Upper lobe of left lung (tissue), 6 donors: ENCODE measurements at regions not wholly inside any gene's neighbourhood (a gene's known extent, or its start where the extent isn't known, plus 50 kb on each side); places are given as distances from the start of the nearest gene placed in this dataset.

Source experiments
- ATAC-seq, 2 donors: fragments of 200-7000 bp; cut with Tn5 transposase; one replicate each; pipeline ENCODE4 v1.9.1; 2022; ENCODE audit warnings: mild to moderate bottlenecking in 2 of 2, moderate library complexity in 2 of 2; ENCODE audit not compliant: low FRiP score in 2 of 2
- DNase-seq, 2 donors: peaks; one replicate each; pipeline ENCODE4 v3.0.0-alpha.2; 2019 to 2020
- H3K27ac ChIP-seq, 4 donors: fragments of 200-600 bp; sonication (generic); one replicate each; pipeline ENCODE4 v1.5.1; 2016 to 2019
- H3K27me3 ChIP-seq, 4 donors: fragments of 200-600 bp; sonication (generic); one replicate each; pipeline ENCODE4 v1.5.1; 2017 to 2019
- H3K36me3 ChIP-seq, 4 donors: fragments of 200-600 bp; sonication (generic); one replicate each; pipeline ENCODE4 v1.5.1; 2016 to 2019
- H3K4me1 ChIP-seq, 4 donors: fragments of 200-600 bp; sonication (generic); one replicate each; pipeline ENCODE4 v1.5.1; 2018 to 2019
- H3K4me3 ChIP-seq, 4 donors: fragments of 200-600 bp; sonication (generic); one replicate each; pipeline ENCODE4 v1.5.1; 2017 to 2019; ENCODE audit warnings: mild to moderate bottlenecking in 2 of 4, moderate library complexity in 1 of 4
- H3K9me3 ChIP-seq, 4 donors: fragments of 200-600 bp; sonication (generic); one replicate each; pipeline ENCODE4 v1.5.1; 2018 to 2019
- CTCF ChIP-seq, 6 experiments: fragments of 450-650 bp in 4 of 6; fragments of 200-600 bp in 2 of 6; sonication (generic) in 2 of 6; IDR thresholded peaks; one replicate each; pipeline ENCODE4 v1.5.1; 2016 to 2019; ENCODE audit warnings: antibody characterized with exemption in 6 of 6
- EP300 ChIP-seq, 4 donors: sonication (generic); formaldehyde crosslinking; IDR thresholded peaks; one replicate each; pipeline ENCODE4 v1.5.1; 2017; ENCODE audit warnings: antibody characterized with exemption in 4 of 4, control low read depth in 2 of 4
- POLR2A ChIP-seq, 4 donors: fragments of 450-650 bp; IDR thresholded peaks; one replicate each; pipeline ENCODE4 v1.5.1; 2016 to 2017; ENCODE audit warnings: antibody characterized with exemption in 4 of 4, mild to moderate bottlenecking in 2 of 4
- POLR2AphosphoS5 ChIP-seq, 2 donors: sonication (generic); formaldehyde crosslinking; IDR thresholded peaks; one replicate each; pipeline ENCODE4 v1.5.1; 2017; ENCODE audit warnings: antibody characterized with exemption in 2 of 2
- WGBS, 2 donors: methylation state at CpG; one replicate each; pipeline ENCODE4 v1.1.5; 2017 to 2018; 5-methylcytosine and 5-hydroxymethylcytosine counted together
- donor health status: DM: no; HTN: no; CAD: no; lungs with moderate emphysema.
- donor health status: DM: no; HTN: yes; CAD: no; lungs with severe emphysema.

- Histone ChIP-seq H3K4me1 (no peaks in the 10 kb centered on the region), H3K36me3 (no peaks in the 10 kb centered on the region), H3K9me3 (peaks cover 0 to 8% (median 6%) of the 10 kb centered on the region in 4 donors), H3K27me3 (no peaks in the 10 kb centered on the region), H3K27ac (no peak overlapping the region), H3K4me3 (no peak overlapping the region)
- 44 to 56% methylated on average over 5 of the region's 5 CpGs for WGBS, 2 donors
- peak in 1 of 2 donors; percentile 13 for ATAC-seq
- TF ChIP-seq POLR2A (IDR thresholded peaks at IDR 0.05) (no peak), CTCF (IDR thresholded peaks at IDR 0.05) (no peak)
- no peak for DNase-seq
Measured at GRCh38 chr2:4020153-4020552, 316.8 kb downstream of the DCDC2C start.

GRCh38 chr2:4020649-4021048, 317.3 kb downstream of the DCDC2C start:
- DNase-seq (no peak), ATAC-seq (no peak)
- WGBS, 2 donors, result 69 to 73% methylated on average over 10 of the region's 10 CpGs
- Histone ChIP-seq H3K27ac (no peak overlapping the region), H3K4me1 (no peaks in the 10 kb centered on the region), H3K4me3 (no peak overlapping the region), H3K9me3 (peaks cover 0 to 8% (median 6%) of the 10 kb centered on the region in 4 donors), H3K36me3 (no peaks in the 10 kb centered on the region), H3K27me3 (no peaks in the 10 kb centered on the region)
- TF ChIP-seq EP300 (IDR thresholded peaks at IDR 0.05) (no peak), POLR2A (IDR thresholded peaks at IDR 0.05) (no peak), POLR2AphosphoS5 (IDR thresholded peaks at IDR 0.05) (no peak), CTCF (IDR thresholded peaks at IDR 0.05) (no peak)

- Histone ChIP-seq H3K36me3 (no peaks in the 10 kb centered on the region), H3K27me3 (no peaks in the 10 kb centered on the region), H3K9me3 (no peaks in the 10 kb centered on the region), H3K27ac (no peak overlapping the region), H3K4me3 (no peak overlapping the region), H3K4me1 (no peaks in the 10 kb centered on the region)
- WGBS, 2 donors, result 85 to 86% methylated on average over 2 to 5 of the region's 5 CpGs
- DNase-seq, result no peak
- TF ChIP-seq POLR2AphosphoS5 (IDR thresholded peaks at IDR 0.05), result no peak
- no peak for TF ChIP-seq POLR2A (IDR thresholded peaks at IDR 0.05)
- TF ChIP-seq CTCF (IDR thresholded peaks at IDR 0.05), result no peak
- TF ChIP-seq EP300 (IDR thresholded peaks at IDR 0.05), result no peak
- no peak for ATAC-seq
Measured at GRCh38 chr2:4024605-4025004, 321.2 kb downstream of the DCDC2C start.

DNA sequence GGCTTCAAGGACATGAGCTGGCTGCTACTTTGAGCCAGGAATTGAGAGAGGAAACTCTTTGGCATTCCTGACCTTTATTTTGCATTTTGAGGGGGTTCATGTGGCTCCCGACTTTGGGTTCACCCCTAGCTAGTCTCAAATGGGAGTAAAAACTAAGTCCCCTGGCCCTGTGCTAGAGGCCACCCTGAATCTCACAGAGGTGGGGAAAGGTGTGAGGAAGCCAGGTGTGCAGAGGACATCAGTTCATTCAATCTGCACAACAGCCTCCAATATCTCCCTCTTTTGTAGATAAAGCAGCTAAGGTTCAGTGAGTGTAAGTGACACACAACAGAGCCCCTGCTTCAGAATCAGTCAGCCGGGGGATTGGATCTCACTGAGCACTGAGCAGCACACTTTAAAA, 325.7 kb downstream of the DCDC2C start:
- Histone ChIP-seq H3K9me3 (no peaks in the 10 kb centered on the region), H3K4me1 (no peaks in the 10 kb centered on the region), H3K27me3 (no peaks in the 10 kb centered on the region), H3K36me3 (no peaks in the 10 kb centered on the region), H3K4me3 (no peak overlapping the region), H3K27ac (no peak overlapping the region)
- 77 to 79% methylated on average over 2 of the region's 2 CpGs for WGBS, 2 donors
- no peak for ATAC-seq
- TF ChIP-seq EP300 (IDR thresholded peaks at IDR 0.05) (no peak), CTCF (IDR thresholded peaks at IDR 0.05) (no peak), POLR2AphosphoS5 (IDR thresholded peaks at IDR 0.05) (no peak), POLR2A (IDR thresholded peaks at IDR 0.05) (no peak)
- DNase-seq, result no peak

DNA sequence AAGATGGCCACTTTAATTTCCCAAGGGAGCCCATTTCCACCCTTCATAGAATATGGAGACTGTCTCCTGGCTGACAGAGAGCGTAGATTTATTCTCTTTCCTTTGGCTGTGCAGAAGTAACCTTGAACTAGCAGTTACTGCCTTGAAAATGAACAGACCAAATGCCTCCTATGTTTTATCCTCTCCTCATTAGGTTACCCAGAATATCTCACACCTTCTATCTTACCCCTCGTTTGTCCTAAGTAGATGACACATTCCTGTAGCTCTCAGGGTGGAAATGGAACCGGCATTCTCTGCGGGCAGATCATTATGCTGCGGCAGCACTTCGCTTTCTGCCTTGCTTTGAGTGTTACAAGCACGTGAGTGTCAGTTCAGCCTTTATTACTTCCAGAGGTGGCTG, 336.5 kb downstream of the DCDC2C start:
- Histone ChIP-seq H3K4me1 (no peaks in the 10 kb centered on the region), H3K27ac (no peak overlapping the region), H3K9me3 (no peaks in the 10 kb centered on the region), H3K27me3 (no peaks in the 10 kb centered on the region), H3K4me3 (no peak overlapping the region), H3K36me3 (no peaks in the 10 kb centered on the region)
- TF ChIP-seq CTCF (IDR thresholded peaks at IDR 0.05) (no peak), POLR2AphosphoS5 (IDR thresholded peaks at IDR 0.05) (no peak), EP300 (IDR thresholded peaks at IDR 0.05) (no peak), POLR2A (IDR thresholded peaks at IDR 0.05) (no peak)
- no peak for DNase-seq
- ATAC-seq, result no peak
- WGBS, 2 donors, result 49 to 69% methylated on average over 7 of the region's 7 CpGs
